Choroid plexus epithelial cell (primary cell): ENCODE measurements at regions not wholly inside any gene's neighbourhood (a gene's known extent, or its start where the extent isn't known, plus 50 kb on each side); places are given as distances from the start of the nearest gene placed in this dataset.

Experiments
- DNase-seq: peaks from one replicate; pipeline ENCODE4 v3.0.0-alpha.2; 2010; ENCODE audit warnings: low read depth
- H3K4me3 ChIP-seq: 2 replicates; pipeline ENCODE4 v1.5.1; 2011; ENCODE audit warnings: low read depth, mild to moderate bottlenecking, control low read depth, low read length, moderate library complexity
- CTCF ChIP-seq: conservative IDR thresholded peaks from 2 replicates; pipeline ENCODE4 v1.5.1; 2011; ENCODE audit warnings: low read depth, mild to moderate bottlenecking, control low read depth, inconsistent platforms, low read length, moderate library complexity

DNA sequence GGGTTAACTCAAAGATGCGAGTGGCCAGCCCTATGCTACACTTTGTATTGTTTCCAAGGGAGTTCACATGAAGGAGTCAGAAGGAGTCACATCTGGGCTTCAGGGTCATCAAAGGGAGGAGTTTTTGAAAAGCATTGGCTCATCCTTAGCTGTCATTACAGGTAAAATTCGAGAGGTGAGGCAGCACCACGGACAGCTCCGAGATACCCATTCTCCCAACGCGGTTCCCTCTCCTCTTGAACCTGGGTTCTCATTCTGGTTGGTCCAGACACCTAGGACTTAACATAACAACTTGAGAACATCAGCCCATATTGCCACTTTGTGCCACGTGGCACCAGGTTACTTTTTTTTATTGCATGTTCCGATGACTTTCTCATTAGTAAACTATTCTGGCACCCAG is 768.6 kb downstream of the NLGN4Y start:
- DNase-seq = no peak
- no peak for TF ChIP-seq CTCF
- no peak overlapping the region for H3K4me3 ChIP-seq

DNA sequence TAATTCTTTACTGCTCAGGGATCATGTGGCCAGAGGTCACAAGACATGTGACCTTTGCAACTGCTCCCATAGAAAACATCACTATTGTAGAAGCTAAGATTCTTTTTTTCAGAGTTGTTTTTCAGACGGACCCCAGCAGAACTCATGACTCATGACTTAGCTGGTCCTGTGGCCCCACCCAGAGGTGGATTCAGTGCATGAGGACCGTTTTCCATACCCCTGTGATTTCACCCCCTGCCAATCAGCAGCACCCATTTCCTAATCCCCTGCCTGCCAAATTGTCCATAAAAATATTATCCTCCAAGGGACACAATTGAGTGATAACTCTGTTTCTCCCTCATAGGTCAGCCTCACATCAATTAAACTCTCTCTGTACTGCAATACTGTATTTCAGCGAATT is 777.5 kb downstream of the NLGN4Y start:
- no peak for TF ChIP-seq CTCF
- H3K4me3 ChIP-seq = no peak overlapping the region
- no peak for DNase-seq

GRCh38 chrY:15312166-15312565 is 787.8 kb downstream of the NLGN4Y start:
- no peak for DNase-seq
- TF ChIP-seq CTCF = no peak
- H3K4me3 ChIP-seq = no peak overlapping the region

- no peak for DNase-seq
- H3K4me3 ChIP-seq = no peak overlapping the region
Measured at GRCh38 chrY:15324189-15324588, 799.9 kb downstream of the NLGN4Y start.

GRCh38 chrY:15325201-15325600 is 800.9 kb downstream of the NLGN4Y start:
- no peak for TF ChIP-seq CTCF
- no peak overlapping the region for H3K4me3 ChIP-seq
- DNase-seq = no peak

More at GRCh38 chrY:15324189-15324588, 799.9 kb downstream of the NLGN4Y start:
- no peak for TF ChIP-seq CTCF

GRCh38 chrY:15326673-15327072 is 802.3 kb downstream of the NLGN4Y start:
- no peak overlapping the region for H3K4me3 ChIP-seq
- DNase-seq = no peak
- TF ChIP-seq CTCF = no peak

DNA sequence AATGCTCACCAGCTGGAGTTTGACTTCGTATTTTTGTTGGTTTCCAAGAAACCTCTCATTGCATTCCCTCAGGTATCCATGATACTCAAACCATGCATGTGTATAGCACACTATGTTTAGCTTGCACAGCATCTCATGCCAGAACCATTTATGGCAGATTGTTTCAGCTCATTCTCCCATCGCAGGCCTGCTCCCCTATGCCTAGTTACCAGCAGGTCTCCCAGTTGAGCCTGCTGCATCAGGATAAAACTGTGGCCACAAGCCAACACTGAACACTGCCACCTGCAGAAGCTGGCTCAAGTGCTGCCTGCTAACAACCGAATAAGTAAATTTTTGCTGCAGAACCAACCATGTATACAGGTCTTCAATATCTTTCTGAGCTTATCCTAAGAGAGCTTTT is 804.5 kb downstream of the NLGN4Y start:
- TF ChIP-seq CTCF = no peak
- no peak overlapping the region for H3K4me3 ChIP-seq
- DNase-seq = no peak
